PC-3 (cell line): ENCODE measurements at regions not wholly inside any gene's neighbourhood (a gene's known extent, or its start where the extent isn't known, plus 50 kb on each side); places are given as distances from the start of the nearest gene placed in this dataset.

ENCODE experiments used
- EZH2 ChIP-seq: fragments of 300-600 bp; sonication (generic); IDR thresholded peaks from one replicate; pipeline ENCODE4 v1.6.1; 2017; ENCODE audit warnings: antibody characterized with exemption, mild to moderate bottlenecking, low read length; ENCODE audit not compliant: unreplicated experiment
- EZH2phosphoT487 ChIP-seq: fragments of 300-600 bp; sonication (generic); IDR thresholded peaks from 2 replicates; pipeline ENCODE4 v1.6.1; 2018; ENCODE audit warnings: mild to moderate bottlenecking, antibody characterized with exemption, low read length, borderline replicate concordance

DNA sequence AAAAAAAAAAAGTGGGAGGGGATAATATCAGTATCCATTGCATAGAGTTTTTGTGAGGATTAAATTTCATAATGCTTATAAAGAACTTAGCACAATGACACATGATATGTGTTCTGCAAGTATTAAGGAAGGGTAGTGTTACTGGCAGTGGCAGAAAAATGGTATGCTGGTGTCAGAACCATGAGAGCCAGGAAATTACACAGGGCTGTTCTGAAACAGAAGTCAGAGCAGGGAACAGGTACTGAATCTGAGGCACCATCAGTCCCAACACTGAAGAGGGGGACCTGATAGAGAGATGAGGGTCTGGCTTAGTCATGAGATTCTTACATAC, 601.1 kb upstream of the GRIA3 start:
- no peak for TF ChIP-seq EZH2phosphoT487
- no peak for TF ChIP-seq EZH2
